AG04450 (cell line): ENCODE measurements at regions not wholly inside any gene's neighbourhood (a gene's known extent, or its start where the extent isn't known, plus 50 kb on each side); places are given as distances from the start of the nearest gene placed in this dataset.

Source experiments
- CTCF ChIA-PET: fragments of 300-600, 350-600 bp; formaldehyde crosslinking; extraction: SDS; loops from one replicate; lab custom pipeline; 2022; ENCODE audit warnings: antibody characterized with exemption, inconsistent platforms; lab: Charles Lee
- POLR2A ChIA-PET: fragments of 350-600 bp; formaldehyde crosslinking; extraction: SDS; loops from one replicate; lab custom pipeline; 2021; ENCODE audit warnings: antibody characterized with exemption, inconsistent platforms; lab: Yijun Ruan, JAX
- DNase-seq: peaks from one replicate; pipeline ENCODE4 v3.0.0-alpha.2; 2011; ENCODE audit warnings: low read depth, low spot score
- H3K27ac ChIP-seq: one replicate; pipeline ENCODE4 v1.5.1; 2012; ENCODE audit warnings: low read depth, low read length, control low read depth
- H3K27me3 ChIP-seq: one replicate; pipeline ENCODE4 v1.6.0; 2012; ENCODE audit warnings: low read length; ENCODE audit not compliant: control insufficient read depth, insufficient read depth
- H3K4me3 ChIP-seq: 2 replicates; pipeline ENCODE4 v1.5.1; 2011; ENCODE audit warnings: mild to moderate bottlenecking, low read depth, low read length, control low read depth
- H3K9me3 ChIP-seq: 2 replicates; pipeline ENCODE4 v1.5.1; 2012; ENCODE audit warnings: low read length; ENCODE audit not compliant: control insufficient read depth, insufficient read depth
- TF ChIP-seq, protein P1 (sequence below): IDR thresholded peaks from 2 replicates; pipeline ENCODE4 v1.5.1; 2011; ENCODE audit warnings: low read depth, low read length, control low read depth, inconsistent platforms

DNA sequence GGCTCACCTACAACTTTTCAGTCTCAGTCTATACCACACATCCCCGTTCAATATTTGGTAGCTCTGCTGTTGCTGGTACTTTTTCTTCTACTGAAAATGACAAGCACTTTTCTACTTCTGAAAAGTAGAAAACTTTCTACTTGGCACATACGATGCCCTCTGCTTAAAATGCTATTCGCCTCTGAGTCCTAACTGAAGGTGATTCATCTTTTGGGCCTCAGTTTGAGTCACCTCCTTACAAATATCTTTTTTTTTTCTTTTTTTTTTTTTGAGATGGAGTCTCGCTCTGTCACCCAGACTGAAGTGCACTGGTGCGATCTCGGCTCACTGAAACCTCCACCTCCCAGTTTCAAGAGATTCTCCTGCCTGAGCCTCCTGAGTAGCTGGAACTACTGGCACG is 136.0 kb upstream of the CYYR1 start:
- ChIA-PET POLR2A (no interaction called here), CTCF (interaction anchor here (3.1 kb wide), 1 partner anchor 8 kb away, joined by 14 read pairs; no protein-coding TSS in a partner anchor)
- DNase-seq = no peak
- Histone ChIP-seq H3K27ac (no peak overlapping the region), H3K27me3 (no peaks in the 10 kb centered on the region), H3K4me3 (no peak overlapping the region), H3K9me3 (no peaks in the 10 kb centered on the region)
- TF ChIP-seq, protein P1, sequence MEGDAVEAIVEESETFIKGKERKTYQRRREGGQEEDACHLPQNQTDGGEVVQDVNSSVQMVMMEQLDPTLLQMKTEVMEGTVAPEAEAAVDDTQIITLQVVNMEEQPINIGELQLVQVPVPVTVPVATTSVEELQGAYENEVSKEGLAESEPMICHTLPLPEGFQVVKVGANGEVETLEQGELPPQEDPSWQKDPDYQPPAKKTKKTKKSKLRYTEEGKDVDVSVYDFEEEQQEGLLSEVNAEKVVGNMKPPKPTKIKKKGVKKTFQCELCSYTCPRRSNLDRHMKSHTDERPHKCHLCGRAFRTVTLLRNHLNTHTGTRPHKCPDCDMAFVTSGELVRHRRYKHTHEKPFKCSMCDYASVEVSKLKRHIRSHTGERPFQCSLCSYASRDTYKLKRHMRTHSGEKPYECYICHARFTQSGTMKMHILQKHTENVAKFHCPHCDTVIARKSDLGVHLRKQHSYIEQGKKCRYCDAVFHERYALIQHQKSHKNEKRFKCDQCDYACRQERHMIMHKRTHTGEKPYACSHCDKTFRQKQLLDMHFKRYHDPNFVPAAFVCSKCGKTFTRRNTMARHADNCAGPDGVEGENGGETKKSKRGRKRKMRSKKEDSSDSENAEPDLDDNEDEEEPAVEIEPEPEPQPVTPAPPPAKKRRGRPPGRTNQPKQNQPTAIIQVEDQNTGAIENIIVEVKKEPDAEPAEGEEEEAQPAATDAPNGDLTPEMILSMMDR = no peak

DNA sequence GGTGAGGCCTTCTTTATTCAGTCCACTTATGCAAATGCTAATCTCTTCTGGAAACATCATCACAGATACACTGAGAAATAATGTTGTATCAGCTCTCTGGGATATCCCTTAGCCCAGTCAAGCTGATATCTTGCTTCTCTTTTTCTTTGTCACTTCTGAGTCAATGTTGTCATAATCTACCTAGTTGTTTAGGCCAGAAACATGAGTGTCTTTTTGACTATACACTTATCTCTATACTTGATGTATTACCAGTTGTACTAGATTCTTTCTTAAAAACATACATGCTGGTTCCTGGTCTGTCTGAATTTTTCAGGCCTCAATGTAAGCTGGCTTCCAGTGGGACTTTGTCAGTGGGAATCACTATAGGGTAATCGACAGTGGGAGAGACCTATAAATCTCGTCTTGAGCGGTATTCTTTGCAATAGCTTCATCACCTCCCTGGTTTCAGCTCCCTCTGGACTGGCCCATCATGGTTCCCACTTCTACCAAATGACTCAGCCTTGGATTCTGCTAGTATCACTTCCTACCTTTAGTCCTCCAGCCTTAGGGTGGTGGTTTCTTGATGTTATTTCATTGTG is 135.2 kb upstream of the CYYR1 start:
- TF ChIP-seq, protein P1 = no peak
- ChIA-PET CTCF (interaction anchor here (1.0 to 3.1 kb wide), 2 partner anchors 9 to 24 kb away, joined by 4 to 14 read pairs; no protein-coding TSS in a partner anchor), POLR2A (no interaction called here)
- no peak for DNase-seq
- H3K4me3 ChIP-seq = no peak overlapping the region
- H3K27me3 ChIP-seq = no peaks in the 10 kb centered on the region
- no peak overlapping the region for H3K27ac ChIP-seq
- H3K9me3 ChIP-seq = no peaks in the 10 kb centered on the region

DNA sequence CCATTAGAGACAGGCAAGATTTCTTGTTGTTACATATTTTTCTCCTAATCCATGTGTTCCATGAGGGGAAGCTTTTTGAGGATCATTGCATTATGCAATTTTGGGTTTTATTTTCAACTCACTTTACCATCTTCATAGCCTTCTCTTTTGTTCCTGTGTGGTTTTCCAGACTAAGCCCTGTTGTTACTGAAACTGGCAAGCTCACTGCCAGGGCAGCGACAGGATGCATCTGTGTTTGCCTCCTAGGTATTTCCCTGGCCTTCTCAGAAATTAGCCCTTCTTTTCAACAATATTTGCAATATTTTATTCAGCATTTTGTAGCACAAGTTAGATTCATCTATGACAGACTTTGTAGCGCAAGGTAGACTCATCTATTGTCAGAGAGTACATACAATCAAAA is 134.2 kb upstream of the CYYR1 start:
- no peaks in the 10 kb centered on the region for H3K27me3 ChIP-seq
- no peaks in the 10 kb centered on the region for H3K9me3 ChIP-seq
- CTCF ChIA-PET = interaction anchor here (0.6 to 3.1 kb wide), 4 partner anchors 10 to 816 kb away, joined by 3 to 14 read pairs (median 4); no protein-coding TSS in a partner anchor
- no peak overlapping the region for H3K4me3 ChIP-seq
- H3K27ac ChIP-seq = no peak overlapping the region
- POLR2A ChIA-PET = no interaction called here
- DNase-seq = no peak
- TF ChIP-seq, protein P1 = no peak

DNA sequence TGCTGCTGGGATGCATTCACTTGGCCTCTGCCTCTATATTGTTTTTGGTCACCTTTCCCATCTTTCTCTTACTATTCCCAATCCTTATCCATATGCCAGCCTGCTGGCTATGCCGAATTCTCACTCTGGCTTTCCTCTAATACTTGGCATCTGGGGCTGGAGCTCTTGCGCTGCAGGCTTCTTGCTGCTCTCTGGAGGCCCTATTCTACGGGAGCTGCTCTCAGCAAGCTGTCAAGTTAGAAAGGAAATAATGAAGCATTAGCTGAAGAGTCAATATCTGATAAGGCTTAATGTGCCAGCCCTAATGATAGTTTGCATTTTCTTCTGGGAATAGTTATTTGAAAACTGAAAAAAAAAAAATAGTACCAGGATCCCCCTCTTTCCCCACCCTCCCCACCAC is 125.3 kb upstream of the CYYR1 start:
- no peak for DNase-seq
- H3K27ac ChIP-seq = no peak overlapping the region
- H3K9me3 ChIP-seq = no peaks in the 10 kb centered on the region
- TF ChIP-seq, protein P1 = no peak
- POLR2A ChIA-PET = no interaction called here
- H3K4me3 ChIP-seq = no peak overlapping the region
- no peaks in the 10 kb centered on the region for H3K27me3 ChIP-seq
- CTCF ChIA-PET = no interaction called here

DNA sequence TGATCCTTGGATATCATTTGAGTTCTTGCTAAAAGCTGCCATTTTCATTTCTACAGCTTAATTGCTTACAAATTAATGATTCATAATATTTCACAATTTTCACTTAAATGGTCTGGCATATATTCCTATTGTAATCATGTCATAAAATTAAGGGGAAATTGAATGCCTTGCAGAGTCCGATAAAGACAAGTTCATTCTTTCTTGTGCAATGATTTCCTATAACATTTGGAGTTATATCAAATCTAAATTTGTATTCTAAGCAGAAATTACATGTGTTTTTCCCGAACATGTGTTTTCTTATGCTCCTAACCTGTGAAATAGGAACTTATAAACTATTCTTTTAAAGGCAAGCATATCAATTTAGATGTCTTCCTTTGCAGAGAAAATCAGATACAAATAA is 118.3 kb upstream of the CYYR1 start:
- H3K4me3 ChIP-seq = no peak overlapping the region
- H3K27me3 ChIP-seq = peaks cover 2% of the 10 kb centered on the region
- DNase-seq = no peak
- 0 out of 2 replicates have a peak, but pooled peaks cover 3% of the 10 kb centered on the region for H3K9me3 ChIP-seq
- CTCF ChIA-PET = interaction anchor here (0.6 kb wide), 1 partner anchor 1064 kb away, joined by 3 read pairs; no protein-coding TSS in a partner anchor
- TF ChIP-seq, protein P1 = no peak
- POLR2A ChIA-PET = no interaction called here
- H3K27ac ChIP-seq = no peak overlapping the region
